ENCODE measurements at regions not wholly inside any gene's neighbourhood (a gene's known extent, or its start where the extent isn't known, plus 50 kb on each side); places are given as distances from the start of the nearest gene placed in this dataset.

DNA sequence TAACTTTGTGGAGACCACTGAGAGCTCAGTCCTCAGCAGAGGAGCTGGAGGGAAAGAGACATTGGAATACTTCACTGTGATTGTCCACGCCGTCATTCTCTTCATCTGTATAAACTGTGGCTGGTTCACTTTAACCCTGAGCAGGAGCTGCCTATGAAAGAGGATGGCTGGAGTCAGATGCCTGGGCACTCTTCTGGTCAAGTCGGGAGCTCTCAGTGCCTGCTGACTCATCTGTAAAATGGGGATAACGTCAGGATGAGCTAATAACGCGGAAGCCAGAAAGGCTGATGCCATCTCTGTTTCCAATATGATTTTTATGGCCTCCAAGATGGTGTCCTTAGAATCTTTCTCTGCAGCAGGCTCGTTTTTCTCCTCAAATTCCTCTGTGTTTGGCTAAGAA is 51.6 kb upstream of the MRPS22 start:
- Histone ChIP-seq H2BK15ac (ENCODE audit: low read length) (no peak overlapping the region), H3K9me3 (replicated peaks in 1 of 2; ENCODE audit: control insufficient read depth in 2 of 2, insufficient read depth in 1 of 2, low read depth in 1 of 2, low read length in 2 of 2) (no peaks in the 10 kb centered on the region), H3K4ac (ENCODE audit: low read length) (no peak overlapping the region), H3K4me3 (ENCODE audit: low read length in 2 of 2) (no peak overlapping the region), H2AK5ac (ENCODE audit: low read depth, low read length) (no peak overlapping the region), H3K36me3 (replicated peaks in 1 of 2; ENCODE audit: control insufficient read depth in 2 of 2, insufficient read depth in 2 of 2, low read length in 2 of 2) (no peaks in the 10 kb centered on the region), H3K27me3 (ENCODE audit: control insufficient read depth in 3 of 3, insufficient read depth in 3 of 3, low read depth in 1 of 3, low read length in 3 of 3) (peaks cover 0 to 11% (median 0%) of the 10 kb centered on the region in 3 experiments), H3K14ac (ENCODE audit: low read length) (no peak overlapping the region), H2AFZ (ENCODE audit: low read length) (no peak overlapping the region), H3K79me1 (ENCODE audit: low read depth, low read length) (no peaks in the 10 kb centered on the region), H3K23ac (ENCODE audit: low read depth, low read length, poor library complexity) (no peak overlapping the region), H3K4me2 (ENCODE audit: insufficient read depth, low read length, poor library complexity, severe bottlenecking) (no peak overlapping the region), H3K4me1 (ENCODE audit: control insufficient read depth in 2 of 2, insufficient read depth in 1 of 2, low read depth in 1 of 2, low read length in 2 of 2) (no peaks in the 10 kb centered on the region), H3K27ac (replicated peaks; ENCODE audit: low read length) (no peak overlapping the region), H2BK12ac (ENCODE audit: low read length) (no peak overlapping the region), H4K91ac (ENCODE audit: low read depth, low read length, poor library complexity) (no peak overlapping the region), H3K18ac (ENCODE audit: low read length) (no peak overlapping the region), H2BK120ac (ENCODE audit: low read depth, low read length) (no peak overlapping the region), H2BK5ac (ENCODE audit: low read length) (no peak overlapping the region), H4K8ac (ENCODE audit: low read depth, low read length) (no peak overlapping the region), H3K9ac (ENCODE audit: low read depth, low read length, poor library complexity) (no peak overlapping the region)
- no CpG with 5 or more reads among the region's 7 CpGs for WGBS, 2 donors (ENCODE audit: extremely low coverage in 2 of 2, insufficient read length in 2 of 2, insufficient replicate concordance in 1 of 2)
- no peak for DNase-seq (ENCODE audit: low spot score)

DNA sequence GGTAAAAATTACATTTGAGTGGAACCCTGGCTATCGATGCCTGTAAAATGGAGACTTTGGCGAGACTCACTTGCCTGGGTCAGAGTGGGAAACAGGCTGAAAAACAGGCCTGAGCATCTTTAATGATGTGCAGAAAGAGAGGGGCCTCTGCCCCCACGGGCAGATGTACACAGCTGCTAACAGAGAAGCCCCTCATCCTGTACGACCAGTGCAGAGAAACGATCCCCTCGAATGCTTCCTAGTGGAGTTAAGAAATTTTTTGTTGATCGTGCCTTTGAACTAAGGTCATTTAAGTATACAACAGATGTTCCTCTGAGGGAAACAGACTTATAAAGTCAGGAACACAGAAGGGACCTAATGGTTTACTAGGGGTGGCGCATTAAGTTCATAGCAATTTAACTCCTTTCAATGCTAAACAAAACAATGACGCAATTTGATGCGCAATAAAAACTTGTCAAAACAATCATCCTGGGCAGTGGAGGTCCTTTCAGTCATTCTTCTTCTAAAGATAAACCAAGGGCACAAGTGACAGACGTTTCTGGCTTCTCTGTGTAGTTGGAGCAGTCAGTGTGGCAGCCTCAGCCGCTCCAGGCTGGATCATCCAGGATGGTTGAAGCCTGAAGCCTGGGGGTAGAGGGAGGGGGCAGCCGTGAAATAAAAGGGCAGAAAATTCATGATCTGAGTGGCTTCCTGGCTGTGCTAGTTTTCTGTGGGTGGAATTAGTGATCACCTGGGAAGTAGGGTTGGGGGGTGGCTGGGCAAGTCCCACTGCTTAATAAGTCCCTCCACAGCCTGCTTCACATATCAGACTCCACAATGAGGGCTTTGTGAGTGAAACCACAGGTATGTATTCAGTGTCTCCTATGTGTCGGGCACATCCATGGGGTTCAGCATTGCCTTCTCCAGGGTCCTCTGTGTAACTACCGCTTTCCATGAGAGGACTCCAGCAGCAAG is 50.8 kb upstream of the MRPS22 start:
- Histone ChIP-seq H2AK5ac (ENCODE audit: low read depth, low read length) (no peak overlapping the region), H3K4me3 (ENCODE audit: low read length in 2 of 2) (no peak overlapping the region), H3K79me1 (ENCODE audit: low read depth, low read length) (no peaks in the 10 kb centered on the region), H2BK5ac (ENCODE audit: low read length) (no peak overlapping the region), H3K9me3 (replicated peaks in 1 of 2; ENCODE audit: control insufficient read depth in 2 of 2, insufficient read depth in 1 of 2, low read depth in 1 of 2, low read length in 2 of 2) (no peaks in the 10 kb centered on the region), H2BK120ac (ENCODE audit: low read depth, low read length) (no peak overlapping the region), H3K14ac (ENCODE audit: low read length) (no peak overlapping the region), H3K36me3 (replicated peaks in 1 of 2; ENCODE audit: control insufficient read depth in 2 of 2, insufficient read depth in 2 of 2, low read length in 2 of 2) (no peaks in the 10 kb centered on the region), H3K27me3 (ENCODE audit: control insufficient read depth in 3 of 3, insufficient read depth in 3 of 3, low read depth in 1 of 3, low read length in 3 of 3) (peaks cover 0 to 11% (median 0%) of the 10 kb centered on the region in 3 experiments), H3K9ac (ENCODE audit: low read depth, low read length, poor library complexity) (no peak overlapping the region), H4K8ac (ENCODE audit: low read depth, low read length) (no peak overlapping the region), H2AFZ (ENCODE audit: low read length) (no peak overlapping the region), H3K18ac (ENCODE audit: low read length) (no peak overlapping the region), H2BK15ac (ENCODE audit: low read length) (no peak overlapping the region), H3K4me1 (ENCODE audit: control insufficient read depth in 2 of 2, insufficient read depth in 1 of 2, low read depth in 1 of 2, low read length in 2 of 2) (no peaks in the 10 kb centered on the region), H3K4me2 (ENCODE audit: insufficient read depth, low read length, poor library complexity, severe bottlenecking) (no peak overlapping the region), H3K4ac (ENCODE audit: low read length) (no peak overlapping the region), H4K91ac (ENCODE audit: low read depth, low read length, poor library complexity) (no peak overlapping the region), H3K23ac (ENCODE audit: low read depth, low read length, poor library complexity) (no peak overlapping the region), H2BK12ac (ENCODE audit: low read length) (no peak overlapping the region), H3K27ac (replicated peaks; ENCODE audit: low read length) (no peak overlapping the region)
- WGBS, 2 donors (ENCODE audit: extremely low coverage in 2 of 2, insufficient read length in 2 of 2, insufficient replicate concordance in 1 of 2), result no CpG with 5 or more reads among the region's 15 CpGs
- no peak for DNase-seq (ENCODE audit: low spot score)

DNA sequence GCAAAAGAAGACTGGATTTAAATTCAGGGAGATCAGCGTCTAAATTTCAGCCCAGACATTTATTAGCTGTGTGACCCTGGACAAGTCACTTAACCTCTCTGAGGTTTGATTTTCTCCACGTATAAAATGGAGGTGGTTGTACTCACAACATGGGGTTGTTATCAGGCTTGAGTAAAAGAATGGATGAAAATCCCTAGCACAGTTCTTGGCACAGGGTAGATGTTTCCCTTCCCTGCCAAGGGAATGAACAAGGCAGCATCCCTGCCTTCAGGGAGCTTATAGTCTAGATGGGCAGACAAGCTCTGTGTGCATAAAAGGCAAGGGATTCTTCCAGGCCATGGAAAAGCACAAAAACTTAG is 50.2 kb upstream of the MRPS22 start:
- no peak overlapping the region for H3K14ac ChIP-seq (ENCODE audit: low read length)
- H3K79me1 ChIP-seq (ENCODE audit: low read depth, low read length), result no peaks in the 10 kb centered on the region
- no peaks in the 10 kb centered on the region for H3K9me3 ChIP-seq (replicated peaks in 1 of 2; ENCODE audit: control insufficient read depth in 2 of 2, insufficient read depth in 1 of 2, low read depth in 1 of 2, low read length in 2 of 2)
- no peak overlapping the region for H3K27ac ChIP-seq (replicated peaks; ENCODE audit: low read length)
- no peak overlapping the region for H2BK5ac ChIP-seq (ENCODE audit: low read length)
- H3K9ac ChIP-seq (ENCODE audit: low read depth, low read length, poor library complexity), result no peak overlapping the region
- no peaks in the 10 kb centered on the region for H3K4me1 ChIP-seq (ENCODE audit: control insufficient read depth in 2 of 2, insufficient read depth in 1 of 2, low read depth in 1 of 2, low read length in 2 of 2)
- no peak overlapping the region for H3K4me2 ChIP-seq (ENCODE audit: insufficient read depth, low read length, poor library complexity, severe bottlenecking)
- DNase-seq (ENCODE audit: low spot score), result no peak
- H2BK120ac ChIP-seq (ENCODE audit: low read depth, low read length), result no peak overlapping the region
- WGBS, 2 donors (ENCODE audit: extremely low coverage in 2 of 2, insufficient read length in 2 of 2, insufficient replicate concordance in 1 of 2), result no CpG with 5 or more reads among the region's 2 CpGs
- no peak overlapping the region for H2BK15ac ChIP-seq (ENCODE audit: low read length)
- no peak overlapping the region for H3K4me3 ChIP-seq (ENCODE audit: low read length in 2 of 2)
- no peak overlapping the region for H2AK5ac ChIP-seq (ENCODE audit: low read depth, low read length)
- H2BK12ac ChIP-seq (ENCODE audit: low read length), result no peak overlapping the region
- H4K8ac ChIP-seq (ENCODE audit: low read depth, low read length), result no peak overlapping the region
- peaks cover 0 to 9% (median 0%) of the 10 kb centered on the region in 3 experiments for H3K27me3 ChIP-seq (ENCODE audit: control insufficient read depth in 3 of 3, insufficient read depth in 3 of 3, low read depth in 1 of 3, low read length in 3 of 3)
- H3K36me3 ChIP-seq (replicated peaks in 1 of 2; ENCODE audit: control insufficient read depth in 2 of 2, insufficient read depth in 2 of 2, low read length in 2 of 2), result no peaks in the 10 kb centered on the region
- no peak overlapping the region for H4K91ac ChIP-seq (ENCODE audit: low read depth, low read length, poor library complexity)
- no peak overlapping the region for H3K23ac ChIP-seq (ENCODE audit: low read depth, low read length, poor library complexity)
- no peak overlapping the region for H3K4ac ChIP-seq (ENCODE audit: low read length)
- H2AFZ ChIP-seq (ENCODE audit: low read length), result no peak overlapping the region
- no peak overlapping the region for H3K18ac ChIP-seq (ENCODE audit: low read length)

Data from neuronal stem cell (in vitro differentiated cells).